Heart right ventricle (tissue), 16 donors: ENCODE measurements at regions not wholly inside any gene's neighbourhood (a gene's known extent, or its start where the extent isn't known, plus 50 kb on each side); places are given as distances from the start of the nearest gene placed in this dataset.

Experiments used
- ATAC-seq, 8 donors: fragments of 200-7000 bp; cut with Tn5 transposase; one replicate each; pipeline ENCODE4 v1.9.1; 2020; ENCODE audit warnings: mild to moderate bottlenecking in 8 of 8, moderate library complexity in 8 of 8, moderate number of reproducible peaks in 1 of 8
- DNase-seq, 2 donors: peaks; one replicate each; pipeline ENCODE4 v3.0.0-alpha.2; 2020
- H3K27ac ChIP-seq, 10 donors: fragments of 200-600 bp; sonication (generic) in 2 of 10; one replicate each; pipeline versions ENCODE4 v1.5.0 to v1.8.0; 2020 to 2022; ENCODE audit warnings: mild to moderate bottlenecking in 3 of 10
- H3K27me3 ChIP-seq, 7 donors: fragments of 200-600 bp; one replicate each; pipeline ENCODE4 v1.8.0; 2021 to 2022; ENCODE audit warnings: mild to moderate bottlenecking in 2 of 7
- H3K36me3 ChIP-seq, 9 donors: fragments of 200-600 bp; sonication (generic) in 1 of 9; one replicate each; pipeline versions ENCODE4 v1.5.0 to v1.8.0; 2020 to 2022; ENCODE audit warnings: mild to moderate bottlenecking in 2 of 9
- H3K4me1 ChIP-seq, 9 donors: fragments of 200-600 bp; sonication (generic) in 1 of 9; one replicate each; pipeline versions ENCODE4 v1.5.0 to v1.8.0; 2020 to 2022; ENCODE audit warnings: mild to moderate bottlenecking in 4 of 9
- H3K4me3 ChIP-seq, 10 donors: fragments of 200-600 bp; sonication (generic) in 2 of 10; one replicate each; pipeline versions ENCODE4 v1.5.0 to v1.8.0; 2020 to 2022; ENCODE audit warnings: mild to moderate bottlenecking in 7 of 10, moderate library complexity in 2 of 10
- H3K9me3 ChIP-seq, 11 donors: fragments of 200-600 bp in 10 of 11; sonication (generic) in 2 of 11; one replicate each; pipeline versions ENCODE4 v1.5.0 to v1.8.0; 2013 to 2022; ENCODE audit warnings: mild to moderate bottlenecking in 2 of 11, control low read depth in 1 of 11, moderate library complexity in 1 of 11
- CTCF ChIP-seq, 9 donors: fragments of 200-600 bp; sonication (generic) in 2 of 9; IDR thresholded peaks; one replicate each; pipeline versions ENCODE4 v1.5.0 to v1.8.0; 2021 to 2022; ENCODE audit warnings: antibody characterized with exemption in 9 of 9, mild to moderate bottlenecking in 5 of 9, moderate library complexity in 1 of 9
- WGBS, 2 donors: extraction: QIAGEN DNeasy Blood & Tissue Kit; methylation state at CpG; one replicate each; pipeline ENCODE4 v1.1.7; 2013; ENCODE audit warnings: inconsistent platforms in 1 of 2; 5-methylcytosine and 5-hydroxymethylcytosine counted together
- intact Hi-C, 10 donors: fragments of 100-400 bp; cut with DNase I; formaldehyde crosslinking; loops; one replicate each; pipeline versions ENCODE4 v1.11.1 to v1.14.2; 2022
- donor health status: Arrhythmogenic right ventricular cardiomyopathy.
- donor health status: ischemic (EF 13 %, LVEDD 7.1; RV severe dilation, severe dysfunction).
- donor health status: healthy with polysubstance abuse.
- donor health status: DM: no; HTN: yes; CAD: no.
- donor health status: DM: no; HTN: no; CAD: no.
- donor health status: ischemic (EF 25% LVEDD 6.9; RV normal size, moderate dysfunction).
- donor health status: ischemic (EF 25% LVEDD 5.7; RV mildly dilated, moderate dysfunction).
- donor health status: healthy.
- donor health status: DM: yes; HTN: yes; CAD: no.
- donor health status: Ischemic cardiomyopathy.
- donor health status: ischemic (EF 35%, LVEDD 5.7; RV mildly dilated, moderate dysfunction).
- donor health status: nonischemic (EF 11% LVEDD 7.7; RV severe dilation, severe dysfunction).
- donor health status: DM: yes; HTN: yes; CAD: no.
- donor health status: PGD.
- donor health status: ischemic (EF 29% LVEDD 5.4; RV normal size, mild dysfunction).
- donor health status: nonischemic (EF 23%, LVEDD 6.1; RV moderate dilation, normal function).

- ATAC-seq = no peak
- intact Hi-C loops = no loop called here
- DNase-seq = no peak
- Histone ChIP-seq H3K4me3 (no peak overlapping the region), H3K4me1 (no peaks in the 10 kb centered on the region), H3K27ac (no peak overlapping the region), H3K27me3 (no peaks in the 10 kb centered on the region), H3K9me3 (peaks cover 0 to 16% (median 0%) of the 10 kb centered on the region in 11 donors), H3K36me3 (no peaks in the 10 kb centered on the region)
- no peak for TF ChIP-seq CTCF (IDR thresholded peaks at IDR 0.05)
- WGBS, 2 donors = 67 to 73% methylated on average over 1 of the region's 1 CpG
Observed at GRCh38 chr1:60448850-60449249, 375.3 kb upstream of the C1orf87 start.

DNA sequence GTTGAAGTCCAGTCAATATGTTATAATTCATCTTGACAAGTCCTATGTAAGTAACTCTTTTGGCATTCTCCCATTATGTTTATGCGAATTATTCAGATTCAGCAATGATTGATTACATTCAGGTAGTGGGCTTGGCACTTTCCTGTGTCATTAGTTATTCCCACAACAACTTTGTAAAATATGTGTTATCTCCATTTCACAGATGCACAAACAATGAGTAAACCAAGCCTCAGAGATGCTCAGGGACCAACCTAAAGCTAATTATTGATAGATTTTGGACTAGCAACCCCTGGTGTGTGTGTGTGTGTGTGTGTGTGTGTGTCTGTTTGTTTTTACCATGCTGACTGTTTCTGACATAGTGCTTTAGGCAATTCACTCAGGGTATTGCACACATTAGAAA is 371.1 kb upstream of the C1orf87 start:
- no peak overlapping the region for H3K27ac ChIP-seq
- 87 to 98% methylated on average over 1 of the region's 1 CpG for WGBS, 2 donors
- H3K36me3 ChIP-seq = no peaks in the 10 kb centered on the region
- intact Hi-C loops = no loop called here
- no peak for TF ChIP-seq CTCF (IDR thresholded peaks at IDR 0.05)
- DNase-seq (no peak), ATAC-seq (no peak)
- H3K9me3 ChIP-seq = peaks cover 0 to 16% (median 0%) of the 10 kb centered on the region in 11 donors
- H3K27me3 ChIP-seq = no peaks in the 10 kb centered on the region
- H3K4me3 ChIP-seq = no peak overlapping the region
- H3K4me1 ChIP-seq = no peaks in the 10 kb centered on the region

DNA sequence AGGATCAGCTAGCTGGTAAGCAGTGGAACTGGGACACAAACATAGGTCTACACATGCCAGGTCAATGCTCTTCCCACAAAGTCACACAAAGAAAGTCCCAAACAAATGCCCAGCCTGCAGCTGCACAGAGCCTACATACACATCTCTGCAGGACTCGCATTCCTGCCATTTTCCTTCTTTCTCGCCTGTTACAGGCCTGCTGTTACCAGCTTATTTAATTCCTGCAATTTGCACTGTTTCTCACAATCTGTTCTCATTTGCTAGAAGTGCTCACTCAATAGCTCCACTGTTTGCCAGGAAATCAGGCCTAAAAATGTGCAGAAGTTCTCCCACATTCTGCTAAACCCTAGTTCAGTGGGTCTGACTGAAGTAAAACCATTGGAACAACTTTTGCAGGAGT is 362.6 kb upstream of the C1orf87 start:
- ATAC-seq (no peak), DNase-seq (no peak)
- no peaks in the 10 kb centered on the region for H3K27me3 ChIP-seq
- no peak overlapping the region for H3K27ac ChIP-seq
- H3K36me3 ChIP-seq = no peaks in the 10 kb centered on the region
- WGBS, 2 donors = 80 to 90% methylated on average over 2 of the region's 2 CpGs
- intact Hi-C loops = no loop called here
- H3K9me3 ChIP-seq = peaks cover 0 to 9% (median 0%) of the 10 kb centered on the region in 11 donors
- no peak overlapping the region for H3K4me3 ChIP-seq
- no peak for TF ChIP-seq CTCF (IDR thresholded peaks at IDR 0.05)
- H3K4me1 ChIP-seq = no peaks in the 10 kb centered on the region

DNA sequence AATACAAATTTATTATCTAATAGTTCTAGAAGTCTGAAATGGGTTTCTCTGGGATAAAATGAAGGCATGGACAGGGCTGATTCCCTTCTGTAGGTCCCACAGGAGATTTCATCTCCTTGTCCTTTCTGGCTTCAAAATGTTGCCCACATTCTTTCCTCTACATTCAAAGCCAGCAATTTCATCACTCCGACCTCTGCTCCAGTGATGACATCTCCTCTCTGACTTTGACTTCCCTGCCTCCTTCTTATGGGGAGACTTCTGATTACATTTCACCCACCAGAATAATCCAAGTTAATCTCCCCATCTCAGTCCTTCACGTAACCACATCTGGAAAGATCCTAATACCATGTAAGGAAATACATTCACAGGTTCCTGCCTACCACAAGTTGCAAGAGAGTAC is 358.0 kb upstream of the C1orf87 start:
- 70 to 84% methylated on average over 2 of the region's 2 CpGs for WGBS, 2 donors
- DNase-seq (no peak), ATAC-seq (no peak)
- H3K27me3 ChIP-seq = no peaks in the 10 kb centered on the region
- no peak overlapping the region for H3K27ac ChIP-seq
- H3K4me1 ChIP-seq = no peaks in the 10 kb centered on the region
- H3K36me3 ChIP-seq = no peaks in the 10 kb centered on the region
- TF ChIP-seq CTCF (IDR thresholded peaks at IDR 0.05) = no peak
- peaks cover 0 to 6% (median 0%) of the 10 kb centered on the region in 11 donors for H3K9me3 ChIP-seq
- no peak overlapping the region for H3K4me3 ChIP-seq
- intact Hi-C loops = no loop called here

- intact Hi-C loops = no loop called here
- Histone ChIP-seq H3K27ac (no peak overlapping the region), H3K4me1 (no peaks in the 10 kb centered on the region), H3K27me3 (no peaks in the 10 kb centered on the region), H3K4me3 (no peak overlapping the region), H3K36me3 (no peaks in the 10 kb centered on the region), H3K9me3 (peaks cover 0 to 6% (median 0%) of the 10 kb centered on the region in 11 donors)
- TF ChIP-seq CTCF (IDR thresholded peaks at IDR 0.05) = no peak
- 82 to 85% methylated on average over 2 of the region's 2 CpGs for WGBS, 2 donors
- no peak for DNase-seq
- no peak for ATAC-seq
Observed at GRCh38 chr1:60430375-60430774, 356.8 kb upstream of the C1orf87 start.
